KBM-7 (cell line): ENCODE measurements at regions not wholly inside any gene's neighbourhood (a gene's known extent, or its start where the extent isn't known, plus 50 kb on each side); places are given as distances from the start of the nearest gene placed in this dataset.

ENCODE experiments used
- DNase-seq: peaks from one replicate; pipeline ENCODE4 v3.0.0-alpha.2; 2015
- in situ Hi-C: fragments of 300-500 bp; cut with MboI; formaldehyde crosslinking; loops from 2 replicates; pipeline ENCODE4 v1.14.3; 2020; ENCODE audit warnings: low sequenced_read_pairs, low pct_unique_long_range_greater_than_20kb, mixed read lengths

DNA sequence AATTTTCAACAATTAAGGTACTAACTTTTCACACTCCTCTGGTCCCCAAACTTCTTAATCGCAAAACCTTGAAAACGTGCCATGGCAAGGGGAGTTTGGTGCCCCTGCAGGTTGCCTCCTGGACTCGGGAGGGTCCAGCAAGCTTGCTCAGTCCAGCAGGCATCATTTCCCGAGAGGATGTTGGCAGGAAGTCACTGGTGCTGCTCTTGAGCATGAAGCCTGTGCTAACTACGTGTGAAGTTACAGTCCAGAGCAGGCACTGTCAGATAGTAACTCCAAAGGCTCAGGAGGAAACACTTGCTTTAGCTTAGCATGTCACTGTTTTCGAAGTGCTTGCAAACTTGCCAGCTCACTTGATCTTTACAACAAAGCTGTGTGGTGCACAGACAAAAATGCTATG, 215.4 kb downstream of the MYCN start:
- no peak for DNase-seq
- in situ Hi-C loops, result no loop called here

DNA sequence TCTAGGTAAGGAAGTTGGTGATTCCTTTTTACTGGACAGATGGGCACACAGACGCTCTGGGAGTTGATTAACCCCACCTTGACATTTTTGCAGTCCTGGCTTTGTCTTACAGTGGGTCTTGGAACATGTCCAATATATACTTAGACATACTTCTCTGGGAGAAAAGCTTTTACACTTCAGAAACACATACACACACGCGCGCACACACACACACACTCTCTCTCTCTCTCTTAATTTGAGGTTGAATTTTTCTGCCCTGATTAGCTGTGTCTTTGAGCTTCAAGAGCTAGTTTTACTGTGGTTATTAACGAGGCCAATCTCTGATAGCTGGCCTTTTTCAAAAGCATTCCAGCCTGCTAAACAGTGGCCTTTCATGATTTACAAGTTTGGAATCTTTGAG, 215.0 kb downstream of the MYCN start:
- in situ Hi-C loops, result no loop called here
- no peak for DNase-seq

DNA sequence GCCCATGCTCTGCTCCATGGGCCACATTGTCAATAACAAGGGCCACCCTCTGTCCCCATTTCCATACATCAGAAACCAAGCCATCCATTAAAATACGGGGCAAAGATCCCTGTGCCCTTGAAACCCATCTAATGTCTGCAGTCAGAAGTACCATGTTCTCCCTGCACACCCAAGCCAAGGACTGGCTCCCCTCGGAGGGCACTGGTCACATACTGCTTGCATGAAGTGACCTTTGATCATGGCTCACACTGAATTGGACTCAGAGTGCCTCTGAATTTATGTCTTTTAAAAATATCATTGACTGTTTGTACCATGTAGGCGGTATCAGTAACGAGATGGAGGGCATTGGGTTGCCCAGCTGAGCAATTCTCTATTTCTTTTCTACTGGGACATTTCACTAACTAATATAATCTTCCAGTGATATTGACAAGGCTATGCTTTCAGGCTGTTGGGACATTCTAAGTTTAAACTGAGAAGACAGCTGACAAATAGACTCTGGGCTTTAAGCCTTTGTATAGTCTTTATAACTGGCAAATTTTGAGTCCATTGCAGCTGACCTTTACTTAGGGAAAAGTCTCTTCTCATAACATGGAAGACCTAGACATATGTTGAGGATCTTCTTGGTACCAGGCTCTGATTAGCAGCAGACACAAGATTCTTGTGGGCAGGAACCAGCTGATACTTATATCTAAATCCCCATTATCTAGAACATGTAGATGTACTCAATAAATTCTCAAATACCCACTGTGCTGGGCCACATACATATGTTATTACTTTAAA, 214.3 kb downstream of the MYCN start:
- in situ Hi-C loops, result no loop called here
- DNase-seq, result no peak

DNA sequence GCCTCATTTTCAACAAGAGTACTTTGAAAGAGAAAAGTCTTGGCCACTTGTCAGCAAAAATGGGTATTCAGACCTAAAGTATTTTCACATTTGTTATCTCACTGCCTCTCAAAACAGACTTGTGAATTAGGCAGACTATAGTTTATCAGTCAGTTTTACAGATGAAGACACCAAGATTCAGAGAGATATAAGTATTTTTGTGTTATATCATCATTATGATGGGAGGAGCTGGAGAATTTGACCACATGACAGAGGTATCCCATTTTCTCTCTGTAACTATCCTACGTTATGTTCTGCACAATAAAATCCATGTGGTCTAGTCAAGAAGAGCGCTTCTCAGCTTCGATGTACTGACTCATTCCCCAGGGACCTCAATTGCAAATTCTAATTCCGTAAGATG, 213.7 kb downstream of the MYCN start:
- in situ Hi-C loops, result no loop called here

DNA sequence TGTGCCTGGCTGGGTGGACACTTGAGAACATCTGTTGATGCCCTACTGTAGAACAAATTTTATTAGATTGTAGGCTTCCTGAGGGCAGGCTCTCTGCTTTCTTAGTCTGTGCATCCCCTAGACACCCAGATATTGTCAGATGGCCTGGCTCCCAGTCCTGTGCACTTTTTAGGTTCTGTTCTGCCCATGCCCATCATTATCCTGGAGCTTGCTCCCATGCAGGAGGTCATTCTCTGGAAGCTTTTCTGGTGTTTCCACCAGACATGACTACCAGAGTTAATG, 213.3 kb downstream of the MYCN start:
- in situ Hi-C loops, result no loop called here
- no peak for DNase-seq

More for the DNA sequence above, 213.7 kb downstream of the MYCN start:
- no peak for DNase-seq

- in situ Hi-C loops, result no loop called here
- DNase-seq, result no peak
Observed at GRCh38 chr2:16152928-16153753, 212.8 kb downstream of the MYCN start.

DNA sequence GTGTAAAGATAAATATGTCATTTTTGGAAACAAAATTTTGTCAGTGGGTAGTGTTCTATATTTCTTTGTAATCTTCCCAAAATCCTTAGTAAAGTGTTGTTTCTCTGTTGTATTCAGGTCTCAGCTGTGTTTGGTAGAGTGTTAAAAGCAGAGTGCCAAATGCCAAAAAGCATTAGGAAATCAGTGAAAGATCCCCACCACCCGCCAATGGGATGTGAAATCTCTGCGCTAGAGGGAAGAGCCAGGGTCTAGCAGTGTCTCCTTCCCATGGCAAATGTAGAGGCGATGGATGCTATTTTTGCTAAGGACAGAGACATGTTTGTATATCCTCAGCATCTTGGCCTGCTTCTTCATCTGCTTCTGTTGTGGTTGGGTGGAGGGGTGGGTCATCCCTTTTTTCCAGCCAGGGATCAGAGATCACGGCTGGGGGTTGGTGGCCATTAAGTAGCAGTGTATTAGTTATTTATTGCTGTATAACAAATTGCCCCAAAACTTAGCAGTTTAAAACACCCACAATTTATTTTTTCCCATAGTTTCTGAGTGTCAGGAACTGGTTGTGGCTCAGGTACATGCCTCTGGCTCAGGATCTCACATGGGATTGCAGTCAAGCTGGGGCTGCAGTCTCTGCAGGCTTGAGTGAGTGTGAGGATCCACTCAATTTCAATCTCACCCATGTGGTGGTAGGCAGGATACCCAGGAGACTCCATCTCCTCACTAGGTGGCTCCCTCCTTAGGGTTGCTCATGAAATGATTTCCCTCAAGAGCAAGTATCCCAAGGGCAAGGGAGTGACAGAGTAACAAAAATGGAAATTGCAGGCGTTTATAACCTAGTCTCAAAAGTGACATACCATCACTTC, 211.9 kb downstream of the MYCN start:
- in situ Hi-C loops, result no loop called here
- DNase-seq, result no peak

DNA sequence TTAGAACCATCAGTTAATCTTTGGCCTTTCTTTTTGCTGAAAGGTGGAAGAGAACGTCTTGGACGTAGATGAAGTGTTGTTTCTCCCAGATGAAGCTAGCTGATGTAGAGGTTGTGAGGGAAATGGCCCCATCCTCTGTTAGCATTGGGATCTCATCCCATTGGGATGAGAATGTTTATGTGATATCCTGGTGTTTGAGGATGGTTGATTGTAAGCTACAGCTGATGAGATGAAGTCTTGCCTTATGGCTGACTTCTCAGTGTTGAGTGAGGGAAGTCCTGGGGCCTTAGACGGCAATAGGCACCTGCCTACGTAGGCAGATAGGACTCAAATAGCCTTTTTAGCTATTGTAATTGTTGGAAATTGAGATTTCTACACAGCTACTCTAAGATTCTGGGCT, 211.3 kb downstream of the MYCN start:
- in situ Hi-C loops, result no loop called here

DNA sequence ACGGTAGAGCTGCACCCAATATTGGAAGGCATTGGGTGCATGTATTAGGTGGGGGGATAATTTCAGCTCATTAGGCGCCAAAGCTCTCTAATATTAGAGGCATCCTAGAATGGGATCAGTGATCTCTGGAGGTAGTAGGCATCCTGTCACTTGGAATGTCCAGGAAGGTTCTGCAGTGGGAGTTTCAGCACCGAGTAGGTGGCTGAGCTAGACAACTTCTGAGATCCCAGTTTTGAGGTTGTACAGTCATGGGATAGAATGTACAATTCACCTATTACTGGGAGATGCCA, 210.9 kb downstream of the MYCN start:
- in situ Hi-C loops, result no loop called here
- no peak for DNase-seq

More for the DNA sequence above, 211.3 kb downstream of the MYCN start:
- no peak for DNase-seq

DNA sequence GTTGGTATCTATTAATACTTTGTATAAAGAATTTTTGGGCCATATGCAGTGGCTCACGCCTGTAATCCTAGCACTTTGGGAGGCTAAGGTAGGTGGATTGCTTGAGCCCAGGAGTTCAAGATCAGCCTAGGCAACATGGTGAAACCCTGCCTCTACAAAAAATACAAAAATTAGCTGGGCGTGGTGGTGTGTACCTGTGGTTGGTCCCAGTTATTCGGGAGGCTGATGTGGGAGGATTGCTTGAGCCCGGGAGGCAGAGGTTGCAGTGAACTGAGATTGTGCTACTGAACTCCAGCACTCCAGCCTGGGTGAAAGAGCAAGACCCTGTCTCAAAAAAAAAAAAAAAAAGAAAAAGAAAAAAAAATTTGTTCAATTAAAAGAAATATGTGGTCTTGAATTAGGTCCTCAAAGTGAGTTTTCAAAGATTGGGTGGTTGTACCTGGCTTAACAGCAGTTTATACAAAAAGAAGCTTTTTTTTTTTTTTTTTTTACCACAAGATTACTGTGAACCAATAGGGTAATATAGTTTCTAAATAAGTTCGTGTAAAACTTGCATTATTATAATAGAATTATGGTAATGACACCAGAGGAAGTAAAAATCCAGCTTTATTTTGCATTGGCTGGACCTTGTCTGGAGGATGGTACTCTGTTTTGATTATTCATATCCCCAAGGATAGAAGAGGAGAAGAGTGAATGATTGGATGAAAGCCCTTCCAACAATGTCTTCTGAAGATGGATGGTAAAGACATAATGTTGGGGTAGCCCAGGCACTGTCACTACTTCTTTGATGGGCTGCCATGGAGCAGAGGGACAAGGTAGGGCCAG, 210.3 kb downstream of the MYCN start:
- in situ Hi-C loops, result no loop called here
- DNase-seq, result no peak

DNA sequence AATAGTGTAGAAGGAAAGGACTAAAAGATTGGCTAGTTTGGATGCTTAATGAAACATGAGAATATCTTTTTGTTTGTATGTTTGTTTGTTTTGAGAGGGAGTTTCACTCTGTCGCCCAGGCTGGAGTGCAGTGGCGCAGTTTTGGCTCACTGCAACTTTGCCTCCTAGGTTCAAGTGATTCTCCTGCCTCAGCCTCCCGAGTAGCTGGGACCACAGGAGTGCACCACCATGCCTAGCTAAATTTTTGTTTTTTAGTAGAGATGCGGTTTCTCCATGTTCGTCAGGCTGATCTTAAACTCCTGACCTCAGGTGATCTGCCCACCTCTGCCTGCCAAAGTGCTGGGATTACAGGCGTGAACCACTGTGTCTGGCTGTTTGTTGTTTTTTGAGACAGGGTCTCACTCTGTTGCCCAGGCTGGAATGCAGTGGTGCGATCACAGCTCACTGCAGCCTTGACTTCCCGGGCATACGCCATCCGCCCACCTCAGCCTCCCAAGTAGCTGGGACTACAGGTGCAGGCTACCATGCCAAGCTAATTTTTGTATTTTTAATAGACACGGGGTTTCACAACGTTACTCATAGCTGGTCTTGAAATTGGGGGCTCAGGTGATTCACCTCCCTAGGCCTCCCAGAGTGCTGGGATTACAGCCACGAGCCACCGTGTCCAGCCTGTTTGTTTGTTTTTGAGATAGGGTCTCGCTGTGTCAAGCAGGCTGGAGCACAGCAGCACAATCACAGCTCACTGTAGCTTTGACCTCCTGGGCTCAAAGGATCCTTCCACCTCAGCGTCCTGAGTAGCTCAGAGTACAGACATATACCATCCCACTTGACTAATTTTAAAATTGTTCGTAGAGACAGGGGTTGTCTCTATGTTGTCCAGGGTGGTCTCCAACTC, 209.2 kb downstream of the MYCN start:
- DNase-seq, result no peak
- in situ Hi-C loops, result no loop called here

DNA sequence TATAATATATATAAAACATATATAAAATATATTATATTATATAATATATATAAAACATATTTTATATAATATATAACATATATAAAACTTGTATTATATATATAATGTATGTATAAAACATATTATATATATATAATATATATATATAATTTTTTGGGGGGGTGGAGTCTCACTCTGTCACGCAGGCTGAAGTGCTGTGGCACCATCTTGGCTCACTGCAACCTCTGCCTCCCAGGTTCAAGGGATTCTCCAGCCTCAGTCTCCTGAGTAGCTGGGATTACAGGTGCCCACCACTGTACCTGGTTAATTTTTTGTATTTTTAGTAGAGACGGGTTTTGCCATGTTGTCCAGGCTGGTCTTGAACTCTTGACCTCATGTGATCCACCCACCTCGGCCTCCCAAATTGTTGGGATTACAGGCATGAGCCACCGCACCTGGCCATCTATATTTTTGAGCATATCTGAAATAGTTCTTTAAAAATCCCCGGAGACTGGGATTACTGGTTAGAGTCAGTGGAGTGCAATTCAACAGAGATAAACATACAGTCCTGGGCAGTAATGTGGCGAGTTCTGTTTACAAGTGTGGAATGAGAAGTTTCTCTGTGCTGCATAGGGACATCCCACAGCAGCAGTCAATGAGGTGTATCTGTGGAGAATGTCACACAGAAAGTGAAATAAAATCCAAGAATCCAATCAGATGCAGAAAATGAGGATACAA, 208.4 kb downstream of the MYCN start:
- in situ Hi-C loops, result no loop called here
- DNase-seq, result peak; percentile 25

DNA sequence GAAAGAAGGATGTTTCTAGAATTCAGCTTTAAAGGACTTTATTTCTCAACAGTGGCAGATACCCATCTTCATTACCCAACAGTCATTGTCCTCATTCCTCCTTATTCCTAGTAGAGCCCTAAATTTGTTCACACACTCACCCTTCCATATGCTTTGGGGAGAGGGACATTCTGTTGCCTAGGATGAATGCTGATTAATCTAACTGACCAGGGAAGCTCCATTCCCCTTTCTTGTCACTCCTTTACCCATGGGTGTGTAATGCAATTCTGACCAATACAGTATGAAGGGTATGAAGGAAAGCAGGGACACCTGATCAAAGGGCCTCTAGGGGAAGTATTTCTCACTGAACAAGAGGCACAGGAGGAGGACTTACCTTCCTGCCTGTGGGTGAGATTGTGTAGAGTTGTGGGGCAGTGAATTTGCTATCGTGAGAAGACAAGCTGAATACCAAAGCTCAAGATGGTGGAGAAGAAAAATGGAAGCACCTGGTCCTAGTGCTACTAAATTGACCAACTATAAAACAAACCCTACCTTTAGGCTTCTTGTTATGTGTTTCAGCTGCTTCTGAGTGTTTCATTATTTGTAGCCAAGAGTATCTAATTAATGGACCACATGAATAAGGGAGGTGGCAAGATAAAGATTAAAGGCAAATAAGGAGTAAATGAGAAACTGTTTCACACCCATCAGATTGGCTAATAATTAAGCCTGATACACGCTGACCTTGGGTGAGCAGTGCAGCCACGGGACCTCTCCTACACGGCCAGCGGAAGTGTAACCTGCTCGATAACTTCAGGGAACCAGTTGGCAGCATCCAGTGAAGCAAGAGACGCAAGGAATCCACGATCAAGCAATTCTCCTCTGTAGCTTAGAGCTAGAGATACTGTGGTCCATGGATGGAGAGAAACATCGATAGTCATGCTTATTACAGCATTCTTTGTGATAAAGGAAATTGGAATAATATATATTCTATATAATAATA, 202.3 kb downstream of the MYCN start:
- DNase-seq, result peak; percentile 50
- in situ Hi-C loops, result no loop called here

GRCh38 chr2:16141641-16141921, 201.2 kb downstream of the MYCN start:
- DNase-seq, result no peak
- in situ Hi-C loops, result no loop called here

GRCh38 chr2:16140771-16141640, 200.7 kb downstream of the MYCN start:
- in situ Hi-C loops, result no loop called here
- DNase-seq, result no peak
